ENCODE measurements at regions not wholly inside any gene's neighbourhood (a gene's known extent, or its start where the extent isn't known, plus 50 kb on each side); places are given as distances from the start of the nearest gene placed in this dataset.

DNA sequence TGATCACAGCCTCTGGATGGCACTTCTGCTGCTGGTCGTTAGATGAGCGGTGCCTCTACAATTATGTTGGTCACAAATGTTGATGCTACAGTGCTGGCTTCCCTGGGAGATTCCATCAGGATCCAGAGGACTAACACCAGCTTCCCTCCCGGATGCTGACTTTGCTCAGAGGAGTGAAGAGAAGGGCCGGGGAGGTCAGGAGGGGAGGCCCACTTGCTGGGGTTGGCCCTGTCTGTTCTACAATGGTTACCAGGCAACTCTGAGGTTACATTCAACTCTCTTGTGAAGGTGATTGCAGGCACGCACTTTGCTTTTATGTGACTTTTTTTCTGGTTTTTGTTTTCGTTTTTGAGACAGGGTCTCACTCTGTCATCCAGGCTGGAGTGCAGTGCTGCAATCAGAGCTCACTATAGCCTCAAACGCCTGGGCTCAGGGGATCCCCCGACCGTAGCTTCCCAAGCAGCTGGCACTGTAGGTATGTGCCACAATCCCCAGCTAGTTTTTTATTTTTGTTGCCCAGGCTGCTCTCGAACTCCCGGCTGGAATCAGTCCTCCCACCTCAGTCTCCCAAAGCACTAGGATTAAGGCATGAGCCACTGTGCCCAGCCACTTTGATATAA lies 112.5 kb downstream of the ADSS2 start:
- no peak for DNase-seq (ENCODE audit: extremely low read depth, low read depth, low spot score)

GRCh38 chr1:244339776-244340175 lies 111.9 kb downstream of the ADSS2 start:
- DNase-seq (ENCODE audit: extremely low read depth, low read depth, low spot score), result no peak

DNA sequence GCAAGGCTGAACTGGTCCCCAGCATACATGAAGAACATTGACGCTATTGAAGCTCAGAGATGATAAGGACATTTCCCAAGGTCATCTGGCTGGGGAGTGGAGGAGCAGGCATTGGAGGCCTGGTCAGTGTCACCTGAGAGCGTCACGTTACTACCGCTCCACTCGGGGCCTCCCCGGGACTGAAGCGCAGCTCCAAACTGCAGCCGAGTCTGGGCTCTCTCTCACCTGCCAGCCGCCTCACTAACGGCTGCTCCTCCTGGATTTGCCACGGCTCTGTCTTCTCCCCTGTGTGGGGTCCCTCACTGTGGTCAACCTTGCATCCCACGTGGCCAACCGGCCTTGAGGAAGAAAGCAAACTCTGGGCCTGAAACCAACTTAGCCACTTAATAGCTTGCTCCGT lies 111.3 kb downstream of the ADSS2 start:
- no peak for DNase-seq (ENCODE audit: extremely low read depth, low read depth, low spot score)

DNA sequence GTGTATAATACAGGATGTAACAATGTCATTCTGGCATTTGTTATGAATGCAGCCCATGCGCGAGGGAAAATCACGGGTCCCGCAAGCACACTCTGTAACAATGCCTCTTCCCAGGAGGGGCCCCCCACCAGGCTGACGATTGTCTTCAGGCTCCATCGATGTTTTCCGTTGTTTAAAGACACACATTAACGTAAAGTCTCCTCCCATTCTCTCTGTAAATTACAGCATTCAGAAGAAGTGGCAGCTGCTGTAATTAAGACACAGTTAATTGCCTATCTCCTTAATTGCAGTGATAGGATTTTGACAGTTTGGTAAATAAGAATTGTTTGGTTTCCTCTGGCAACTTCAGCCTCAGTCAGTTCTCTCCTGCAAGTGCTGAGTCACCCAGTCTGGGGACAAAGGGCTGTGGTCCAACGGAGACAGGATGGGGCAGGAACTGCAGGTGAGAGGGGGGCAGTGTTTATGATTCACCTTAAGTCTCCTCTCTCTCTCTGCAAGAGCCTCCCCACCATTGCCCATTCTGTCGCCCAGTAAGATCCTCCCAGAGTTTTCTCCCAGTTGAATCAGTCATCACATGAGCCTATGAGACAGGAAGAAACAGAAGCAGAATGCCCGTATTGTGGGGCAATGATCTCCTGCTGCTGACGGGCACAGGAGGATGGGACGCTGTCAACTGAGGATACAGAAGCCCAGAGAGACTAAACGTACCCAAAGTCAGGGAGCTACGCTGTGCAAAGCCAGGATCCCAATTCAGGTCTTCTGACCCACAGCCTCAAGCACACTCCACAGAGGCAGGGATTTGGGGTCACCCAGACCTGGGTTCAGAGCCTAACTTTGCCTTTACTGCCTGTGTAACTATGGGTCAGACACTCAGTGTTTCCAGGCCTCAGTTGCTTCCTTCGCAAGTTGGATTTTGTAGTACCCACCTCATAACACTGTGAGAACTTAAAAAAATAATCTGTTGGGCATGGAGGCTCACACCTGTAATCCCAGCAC lies 110.0 kb downstream of the ADSS2 start:
- no peak for DNase-seq (ENCODE audit: extremely low read depth, low read depth, low spot score)

DNA sequence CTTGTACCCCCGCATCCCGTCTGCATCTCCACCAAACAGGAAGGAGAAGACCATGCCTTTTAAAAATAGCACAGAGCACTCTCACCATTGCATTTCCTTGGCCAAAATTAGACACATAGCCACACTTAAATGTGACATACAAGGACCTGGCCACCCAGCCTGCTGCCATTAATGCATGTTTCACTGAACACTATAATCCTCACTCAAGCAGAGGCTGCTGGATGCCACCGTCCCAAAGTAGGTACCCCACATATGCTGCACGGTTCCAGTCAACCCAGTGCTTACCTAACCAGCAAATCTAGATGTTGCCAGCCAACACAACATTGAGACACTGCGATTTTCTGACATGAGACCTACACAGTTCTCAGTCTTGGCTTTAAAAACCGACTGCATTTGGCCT lies 107.7 kb downstream of the ADSS2 start:
- no peak for DNase-seq (ENCODE audit: extremely low read depth, low read depth, low spot score)

GRCh38 chr1:244346972-244347618 lies 104.6 kb downstream of the ADSS2 start:
- no peak for DNase-seq (ENCODE audit: extremely low read depth, low read depth, low spot score)

DNA sequence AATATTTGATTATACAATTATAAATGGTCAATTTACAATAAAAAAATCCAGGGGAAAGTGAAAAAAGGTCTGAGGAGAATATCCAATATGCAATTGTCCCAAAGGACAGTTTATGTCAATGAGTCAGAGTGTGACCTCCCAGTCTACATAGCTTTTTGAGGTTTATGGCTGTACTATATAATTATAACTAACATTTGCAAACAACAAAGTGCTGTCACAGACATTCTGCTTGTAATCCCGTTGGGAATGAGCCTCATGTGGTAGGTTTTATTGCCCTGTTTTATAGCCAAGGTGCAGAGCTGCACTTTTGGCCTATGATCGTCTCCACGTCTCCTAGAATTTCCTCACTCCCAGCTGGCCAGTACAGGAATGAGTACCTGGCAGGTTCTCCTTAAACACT lies 103.8 kb downstream of the ADSS2 start:
- DNase-seq (ENCODE audit: extremely low read depth, low read depth, low spot score), result no peak

DNA sequence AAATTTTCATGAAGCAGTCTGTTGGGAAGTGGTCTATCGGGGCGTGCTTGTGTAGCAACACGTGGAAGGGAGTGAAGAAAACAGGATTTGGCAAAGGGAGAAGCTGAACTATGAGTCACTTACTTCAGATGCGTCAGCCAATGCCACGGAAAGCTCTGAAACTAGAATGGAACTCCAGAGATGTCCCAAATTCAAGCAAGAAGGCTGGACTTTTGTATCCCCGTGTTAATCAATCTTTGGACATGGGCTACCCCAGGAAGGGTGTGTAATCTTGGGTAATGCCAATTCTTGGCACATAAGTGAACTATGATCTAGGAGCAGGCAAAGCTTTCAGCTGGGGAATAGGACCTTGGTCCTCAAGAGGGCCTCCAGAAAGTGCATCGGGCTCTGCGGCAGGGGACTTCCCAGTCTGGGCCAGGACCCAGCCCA lies 102.6 kb downstream of the ADSS2 start:
- DNase-seq (ENCODE audit: extremely low read depth, low read depth, low spot score), result peak; percentile 55

DNA sequence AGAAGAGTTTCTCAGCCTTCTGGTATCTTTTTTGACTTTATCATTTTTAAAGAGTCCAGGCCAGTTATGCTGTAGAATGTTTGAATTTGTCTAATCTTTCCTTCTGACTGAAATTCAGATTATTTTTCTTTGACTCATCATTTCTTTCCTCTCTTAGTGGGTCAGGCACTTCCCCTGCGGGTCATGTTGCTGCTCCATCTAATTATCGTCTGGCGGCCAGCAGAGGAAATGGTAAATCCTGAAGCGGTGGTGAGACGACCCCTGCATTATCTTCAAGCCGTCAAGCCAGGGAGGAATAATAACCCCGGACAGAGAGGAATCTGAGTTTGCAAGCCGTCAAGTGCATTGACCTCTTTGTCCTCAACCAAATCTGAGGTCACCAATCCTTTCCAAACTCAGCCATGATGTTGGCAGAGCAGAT lies 102.1 kb downstream of the ADSS2 start:
- no peak for DNase-seq (ENCODE audit: extremely low read depth, low read depth, low spot score)

DNA sequence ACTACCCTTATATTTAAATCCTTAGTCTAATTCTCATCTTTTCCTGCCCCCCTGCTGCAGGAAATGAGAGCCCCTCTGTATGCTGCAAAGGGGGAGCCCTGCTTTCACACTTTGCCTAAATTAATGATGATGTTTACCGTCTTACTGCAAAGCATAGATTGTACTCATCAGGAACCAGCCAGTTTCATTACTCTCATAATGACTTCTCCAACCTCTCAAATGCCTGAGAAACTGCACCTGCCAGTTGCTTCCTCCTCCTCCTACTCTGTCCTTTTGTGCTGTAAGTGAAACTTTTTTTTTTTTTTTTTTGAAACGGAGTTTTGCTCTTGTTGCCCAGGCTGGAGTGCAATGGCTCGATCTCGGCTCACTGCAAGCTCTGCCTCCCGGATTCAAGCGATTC lies 101.7 kb downstream of the ADSS2 start:
- DNase-seq (ENCODE audit: extremely low read depth, low read depth, low spot score), result no peak

DNA sequence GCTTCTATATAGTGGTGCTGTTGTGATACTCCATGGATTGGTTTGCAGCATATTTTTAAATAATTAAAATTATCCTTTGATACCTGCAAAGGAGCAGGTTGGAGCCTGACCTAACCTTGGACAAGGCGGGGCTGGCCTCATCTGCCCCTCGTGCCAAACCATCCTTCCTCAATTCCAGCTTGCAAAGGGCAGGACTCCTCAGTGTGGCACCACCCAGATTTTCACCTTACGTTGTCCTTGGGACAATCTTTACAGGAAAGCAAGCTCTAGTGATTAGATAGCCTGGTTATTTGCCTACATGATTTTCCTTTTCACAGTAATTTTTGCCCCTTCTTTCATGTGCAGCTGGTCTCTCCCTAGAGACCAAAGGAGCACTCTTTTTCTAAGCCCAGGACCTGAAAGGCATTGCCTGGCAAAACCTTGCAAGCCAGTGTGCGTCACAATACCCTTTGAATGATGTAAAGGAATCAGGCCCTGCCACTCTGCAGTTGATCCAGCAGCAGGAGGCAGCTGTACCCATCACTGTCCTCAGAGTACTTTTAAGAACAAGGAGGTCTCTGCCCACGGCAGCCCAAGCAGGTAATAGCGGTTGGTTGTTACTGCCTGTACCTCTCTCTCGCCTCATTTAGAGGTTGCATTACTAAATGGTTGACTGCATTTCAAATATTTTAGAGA lies 99.4 kb downstream of the ADSS2 start:
- no peak for DNase-seq (ENCODE audit: extremely low read depth, low read depth, low spot score)

DNA sequence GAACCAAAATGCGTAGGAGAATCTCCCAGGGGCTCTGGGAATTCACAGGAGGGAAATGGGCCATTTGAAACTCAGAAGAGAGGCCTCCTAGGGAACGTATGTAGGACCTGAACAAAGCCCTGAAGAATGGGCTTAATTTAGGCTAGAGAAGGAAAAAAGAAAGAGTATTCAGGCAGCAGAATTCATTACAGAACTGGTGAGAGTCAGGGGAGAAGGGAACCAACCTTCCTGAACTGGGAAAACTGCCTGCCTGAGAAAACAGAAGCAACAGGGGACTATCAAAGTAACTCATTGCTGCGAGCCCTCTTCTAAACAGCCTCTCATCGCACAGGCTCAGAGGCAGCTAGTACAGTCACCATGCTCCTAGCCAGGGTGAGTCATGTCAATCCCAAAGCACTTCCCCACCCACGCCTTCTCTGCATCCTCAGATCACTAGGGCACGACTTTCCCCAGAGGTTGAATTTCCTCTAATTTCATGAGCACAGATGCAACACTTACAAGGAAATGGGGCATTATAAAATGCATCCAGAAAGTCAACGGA lies 98.1 kb downstream of the ADSS2 start:
- peak; percentile 84 for DNase-seq (ENCODE audit: extremely low read depth, low read depth, low spot score)

DNA sequence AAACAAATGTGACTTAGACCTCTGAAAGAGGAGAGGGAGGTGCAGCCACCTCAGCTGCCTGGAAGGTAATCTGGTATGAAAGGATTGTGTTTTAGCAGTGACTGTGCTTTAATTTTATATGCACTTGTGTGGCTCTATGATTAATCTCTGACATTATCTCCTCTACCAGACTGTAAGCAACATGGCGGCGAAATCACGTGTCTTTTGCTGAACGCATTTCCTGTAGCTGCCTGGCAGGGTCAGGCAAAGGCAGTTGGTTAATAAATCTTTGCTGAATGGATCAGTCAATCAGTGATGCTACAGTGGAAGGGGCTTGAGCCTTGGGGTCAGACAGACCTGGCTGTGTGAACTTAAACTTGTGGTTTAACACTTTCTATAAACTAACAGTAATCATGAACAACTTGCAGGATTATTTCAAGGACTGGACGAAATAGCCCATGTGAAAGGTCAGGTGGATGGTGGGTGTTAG lies 96.9 kb downstream of the ADSS2 start:
- no peak for DNase-seq (ENCODE audit: extremely low read depth, low read depth, low spot score)

DNA sequence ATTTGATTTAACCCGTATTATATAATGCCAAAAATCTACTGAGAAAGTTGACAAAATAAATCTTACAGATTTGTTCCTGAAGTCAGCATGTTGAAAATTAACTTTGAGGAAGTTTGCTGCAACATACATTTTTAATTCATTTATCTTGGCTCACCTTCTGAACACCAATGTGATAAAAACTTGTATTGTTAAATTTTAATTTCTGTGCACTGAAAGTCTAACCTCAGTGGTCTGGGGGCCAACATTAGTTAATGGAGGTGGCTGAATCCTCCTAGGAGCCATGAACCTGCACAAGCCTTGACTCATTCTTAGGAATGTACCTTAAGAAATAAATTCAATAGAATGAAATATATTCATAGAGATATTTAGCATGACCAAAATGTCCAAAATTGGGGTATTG lies 95.3 kb downstream of the ADSS2 start:
- no peak for DNase-seq (ENCODE audit: extremely low read depth, low read depth, low spot score)
